SK-N-SH (cell line): ENCODE measurements at regions not wholly inside any gene's neighbourhood (a gene's known extent, or its start where the extent isn't known, plus 50 kb on each side); places are given as distances from the start of the nearest gene placed in this dataset.

Experiments used
- CTCF ChIA-PET: fragments of 300-600, 350-600 bp; formaldehyde crosslinking; extraction: SDS; loops from one replicate; lab custom pipeline; 2021; lab: Yijun Ruan, JAX
- POLR2A ChIA-PET: fragments of 350-600 bp; sonication (Branson Sonifier 250); formaldehyde crosslinking; extraction: SDS; loops from one replicate; lab custom pipeline; 2020; ENCODE audit warnings: antibody characterized with exemption, inconsistent platforms; lab: Yijun Ruan, JAX
- DNase-seq: peaks from one replicate; pipeline ENCODE4 v3.0.0; 2012
- H2AFZ ChIP-seq: fragments of 200-600 bp; sonication (generic); 2 replicates; pipeline ENCODE4 v1.8.1; 2016; ENCODE audit warnings: antibody characterized with exemption, mild to moderate bottlenecking, low read depth
- H3F3A ChIP-seq: fragments of 200-600 bp; sonication (generic); replicated peaks from 2 replicates; pipeline ENCODE3; 2016; ENCODE audit warnings: antibody characterized with exemption, mild to moderate bottlenecking; ENCODE audit not compliant: insufficient read depth
- H3K27ac ChIP-seq, 2 experiments: fragments of 200-500 bp in 1 of 2; fragments of 200-600 bp in 1 of 2; sonication (Bioruptor generic) in 1 of 2; sonication (generic), shearing (Covaris generic) in 1 of 2; 2 replicates each; pipeline versions ENCODE4 v1.5.1 to v1.6.1; 2014 to 2016; ENCODE audit warnings: low read depth in 2 of 2, inconsistent platforms in 1 of 2, low read length in 1 of 2, mild to moderate bottlenecking in 1 of 2, mixed read lengths in 1 of 2
- H3K27me3 ChIP-seq: fragments of 200-600 bp; sonication (generic), shearing (Covaris generic); 2 replicates; pipeline ENCODE4 v1.6.1; 2016; ENCODE audit warnings: mixed run types; ENCODE audit not compliant: insufficient read depth
- H3K36me3 ChIP-seq, 2 experiments: fragments of 200-500 bp in 1 of 2; fragments of 200-600 bp in 1 of 2; sonication (Bioruptor generic) in 1 of 2; sonication (generic) in 1 of 2; replicated peaks in 1 of 2; 2 replicates each; pipeline versions ENCODE3 to v1.5.1; 2014 to 2016; ENCODE audit warnings: low read length in 1 of 2, mild to moderate bottlenecking in 1 of 2; ENCODE audit not compliant: insufficient read depth in 2 of 2, control insufficient read depth in 1 of 2
- H3K4me1 ChIP-seq, 2 experiments: fragments of 200-500 bp in 1 of 2; fragments of 200-600 bp in 1 of 2; sonication (Bioruptor generic) in 1 of 2; sonication (generic), shearing (Covaris generic) in 1 of 2; 2 replicates each; pipeline versions ENCODE4 v1.5.1 to v1.6.1; 2014 to 2016; ENCODE audit warnings: low read depth in 1 of 2, low read length in 1 of 2, mixed run types in 1 of 2; ENCODE audit not compliant: insufficient read depth in 2 of 2, control insufficient read depth in 1 of 2
- H3K4me2 ChIP-seq: fragments of 200-600 bp; sonication (generic), shearing (Covaris generic); 2 replicates; pipeline ENCODE4 v1.6.1; 2017; ENCODE audit warnings: mixed run types
- H3K4me3 ChIP-seq, 2 experiments: fragments of 200-500 bp in 1 of 2; fragments of 200-600 bp in 1 of 2; sonication (Bioruptor generic) in 1 of 2; sonication (generic), shearing (Covaris generic) in 1 of 2; 2 replicates each; pipeline versions ENCODE4 v1.5.1 to v1.8.1; 2014 to 2016; ENCODE audit warnings: low read depth in 2 of 2, inconsistent platforms in 1 of 2, low read length in 1 of 2, mild to moderate bottlenecking in 1 of 2, mixed read lengths in 1 of 2, moderate library complexity in 1 of 2
- H3K79me2 ChIP-seq: fragments of 200-600 bp; sonication (generic); 2 replicates; pipeline ENCODE4 v1.8.1; 2017; ENCODE audit warnings: mild to moderate bottlenecking; ENCODE audit not compliant: insufficient read depth
- H3K9ac ChIP-seq: fragments of 200-600 bp; sonication (generic); 2 replicates; pipeline ENCODE4 v1.6.1; 2017; ENCODE audit warnings: mixed run types
- H3K9me2 ChIP-seq: fragments of 200-600 bp; sonication (generic); 2 replicates; pipeline ENCODE4 v1.6.1; 2017; ENCODE audit warnings: mixed run types
- H3K9me3 ChIP-seq: fragments of 200-600 bp; sonication (generic); 2 replicates; pipeline ENCODE4 v1.6.1; 2017; ENCODE audit warnings: mixed run types, mild to moderate bottlenecking, moderate library complexity
- H4K20me1 ChIP-seq: fragments of 200-600 bp; sonication (generic); 2 replicates; pipeline ENCODE4 v1.6.1; 2017; ENCODE audit warnings: mild to moderate bottlenecking, mixed run types; ENCODE audit not compliant: insufficient read depth
- EP300 ChIP-seq, 2 experiments: IDR thresholded peaks; 2 replicates each; pipeline versions ENCODE4 v1.4.0 to v1.6.1; 2012; ENCODE audit warnings: borderline replicate concordance in 1 of 2, low read depth in 1 of 2, low read length in 1 of 2
- EZH2phosphoT487 ChIP-seq: fragments of 200-600 bp; sonication (generic); IDR thresholded peaks from 2 replicates; pipeline ENCODE4 v1.6.1; 2017; ENCODE audit warnings: low read depth, mixed run types, mild to moderate bottlenecking, antibody characterized with exemption, moderate library complexity, borderline replicate concordance
- FOSL2 ChIP-seq: IDR thresholded peaks from 2 replicates; pipeline ENCODE4 v1.4.0; 2012; ENCODE audit warnings: low read depth, mild to moderate bottlenecking, moderate library complexity, borderline replicate concordance
- FOXJ3 ChIP-seq: sonication (generic); formaldehyde crosslinking; IDR thresholded peaks from 2 replicates; pipeline ENCODE4 v1.5.1; 2020; ENCODE audit warnings: mild to moderate bottlenecking, missing genetic modification reagents
- FOXM1 ChIP-seq: IDR thresholded peaks from 2 replicates; pipeline ENCODE4 v1.4.0; 2012; ENCODE audit warnings: low read depth, mild to moderate bottlenecking
- JUND ChIP-seq: IDR thresholded peaks from 2 replicates; pipeline ENCODE4 v1.4.0; 2012
- MEF2A ChIP-seq: IDR thresholded peaks from 2 replicates; pipeline ENCODE4 v1.4.0; 2012; ENCODE audit warnings: low read depth, borderline replicate concordance
- NRF1 ChIP-seq: IDR thresholded peaks from 2 replicates; pipeline ENCODE4 v1.6.1; 2012; ENCODE audit warnings: low read depth, mild to moderate bottlenecking, low read length
- PBX3 ChIP-seq: IDR thresholded peaks from 2 replicates; pipeline ENCODE4; 2012
- POLR2AphosphoS5 ChIP-seq: IDR thresholded peaks from 2 replicates; pipeline ENCODE4 v1.6.1; 2012; ENCODE audit warnings: low read depth, low read length
- RAD21 ChIP-seq: IDR thresholded peaks from 2 replicates; pipeline ENCODE4 v1.6.1; 2012; ENCODE audit warnings: mild to moderate bottlenecking, low read length
- RXRA ChIP-seq: IDR thresholded peaks from 2 replicates; pipeline ENCODE4 v1.4.0; 2012; ENCODE audit warnings: low read depth, mild to moderate bottlenecking, borderline replicate concordance
- SIN3A ChIP-seq: IDR thresholded peaks from 2 replicates; pipeline ENCODE4 v1.6.1; 2012; ENCODE audit warnings: low read depth, mild to moderate bottlenecking, low read length, moderate library complexity, borderline replicate concordance
- SMC3 ChIP-seq: IDR thresholded peaks from 2 replicates; pipeline ENCODE4 v1.6.1; 2012; ENCODE audit warnings: low read depth, low read length, improper control_type of control experiment
- TCF12 ChIP-seq: IDR thresholded peaks from 2 replicates; pipeline ENCODE4 v1.4.0; 2012
- TEAD4 ChIP-seq: IDR thresholded peaks from 2 replicates; pipeline ENCODE4 v1.4.0; 2012; ENCODE audit warnings: mild to moderate bottlenecking, borderline replicate concordance; ENCODE audit not compliant: insufficient read depth
- YY1 ChIP-seq: IDR thresholded peaks from 2 replicates; pipeline ENCODE4 v1.4.0; 2012; ENCODE audit warnings: low read depth, mild to moderate bottlenecking
- ZBTB33 ChIP-seq: IDR thresholded peaks from 2 replicates; pipeline ENCODE4 v1.4.0; 2012; ENCODE audit warnings: low read depth, borderline replicate concordance
- WGBS: methylation state at CpG from one replicate; pipeline ENCODE4 v1.1.6; 2017; ENCODE audit warnings: low lambda C conversion rate; 5-methylcytosine and 5-hydroxymethylcytosine counted together
- TF ChIP-seq, protein P1 (sequence below): IDR thresholded peaks from 2 replicates; pipeline ENCODE4 v1.4.0; 2012; ENCODE audit warnings: low read depth, borderline replicate concordance
- TF ChIP-seq, protein P2 (sequence below): fragments of 150-350 bp; IDR thresholded peaks from 2 replicates; pipeline ENCODE4 v1.6.1; 2016; ENCODE audit warnings: mild to moderate bottlenecking, low read depth, low read length
- TF ChIP-seq, protein P3 (sequence below): IDR thresholded peaks from 2 replicates; pipeline ENCODE4 v1.4.0; 2012; ENCODE audit warnings: low read depth

GRCh38 chr12:89775986-89776365 is 67.3 kb upstream of the ATP2B1 start:
- H3K27me3 ChIP-seq = no peaks in the 10 kb centered on the region
- POLR2A ChIA-PET = no interaction called here
- H3K9me3 ChIP-seq = no peaks in the 10 kb centered on the region
- TF ChIP-seq, protein P1, sequence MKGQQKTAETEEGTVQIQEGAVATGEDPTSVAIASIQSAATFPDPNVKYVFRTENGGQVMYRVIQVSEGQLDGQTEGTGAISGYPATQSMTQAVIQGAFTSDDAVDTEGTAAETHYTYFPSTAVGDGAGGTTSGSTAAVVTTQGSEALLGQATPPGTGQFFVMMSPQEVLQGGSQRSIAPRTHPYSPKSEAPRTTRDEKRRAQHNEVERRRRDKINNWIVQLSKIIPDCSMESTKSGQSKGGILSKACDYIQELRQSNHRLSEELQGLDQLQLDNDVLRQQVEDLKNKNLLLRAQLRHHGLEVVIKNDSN = no peak
- TF ChIP-seq MEF2A (no peak), RXRA (no peak), RAD21 (no peak), PBX3 (no peak), POLR2AphosphoS5 (no peak), FOXJ3 (CRISPR knock-in tag) (no peak), FOXM1 (no peak), EZH2phosphoT487 (no peak)
- H3K9me2 ChIP-seq = no peaks in the 10 kb centered on the region
- no peak overlapping the region for H3K27ac ChIP-seq
- no peaks in the 10 kb centered on the region for H4K20me1 ChIP-seq
- WGBS = 54% methylated on average over 3 of the region's 3 CpGs
- H3K4me2 ChIP-seq = no peak overlapping the region
- H3F3A ChIP-seq = no peaks in the 10 kb centered on the region
- H3K4me3 ChIP-seq = no peak overlapping the region
- no peaks in the 10 kb centered on the region; a peak in 1 of 4 replicates for H3K4me1 ChIP-seq
- no peaks in the 10 kb centered on the region for H3K79me2 ChIP-seq
- H3K9ac ChIP-seq = no peak overlapping the region
- CTCF ChIA-PET = no interaction called here
- DNase-seq = no peak
- no peaks in the 10 kb centered on the region for H3K36me3 ChIP-seq
- H2AFZ ChIP-seq = no peak overlapping the region

GRCh38 chr12:89775063-89775985 is 66.7 kb upstream of the ATP2B1 start:
- POLR2A ChIA-PET = no interaction called here
- DNase-seq = no peak
- H3K4me1 ChIP-seq = no peaks in the 10 kb centered on the region; a peak in 1 of 4 replicates
- H3K79me2 ChIP-seq = no peaks in the 10 kb centered on the region
- TF ChIP-seq JUND (no peak), RXRA (no peak), YY1 (no peak), TCF12 (no peak), EP300 (IDR thresholded peaks at IDR 0.05; ENCODE audit: borderline replicate concordance in 1 of 2, low read depth in 1 of 2, low read length in 1 of 2) (no peak), SIN3A (no peak), RAD21 (no peak), NRF1 (no peak), ZBTB33 (no peak), TEAD4 (no peak), POLR2AphosphoS5 (no peak), SMC3 (no peak), FOSL2 (no peak)
- TF ChIP-seq, protein P2, sequence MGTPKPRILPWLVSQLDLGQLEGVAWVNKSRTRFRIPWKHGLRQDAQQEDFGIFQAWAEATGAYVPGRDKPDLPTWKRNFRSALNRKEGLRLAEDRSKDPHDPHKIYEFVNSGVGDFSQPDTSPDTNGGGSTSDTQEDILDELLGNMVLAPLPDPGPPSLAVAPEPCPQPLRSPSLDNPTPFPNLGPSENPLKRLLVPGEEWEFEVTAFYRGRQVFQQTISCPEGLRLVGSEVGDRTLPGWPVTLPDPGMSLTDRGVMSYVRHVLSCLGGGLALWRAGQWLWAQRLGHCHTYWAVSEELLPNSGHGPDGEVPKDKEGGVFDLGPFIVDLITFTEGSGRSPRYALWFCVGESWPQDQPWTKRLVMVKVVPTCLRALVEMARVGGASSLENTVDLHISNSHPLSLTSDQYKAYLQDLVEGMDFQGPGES = no peak
- TF ChIP-seq, protein P3, sequence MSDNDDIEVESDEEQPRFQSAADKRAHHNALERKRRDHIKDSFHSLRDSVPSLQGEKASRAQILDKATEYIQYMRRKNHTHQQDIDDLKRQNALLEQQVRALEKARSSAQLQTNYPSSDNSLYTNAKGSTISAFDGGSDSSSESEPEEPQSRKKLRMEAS = no peak
- TF ChIP-seq, all 33 proteins: peak for 0
- no peaks in the 10 kb centered on the region for H3K9me3 ChIP-seq
- no peak overlapping the region for H3K27ac ChIP-seq
- WGBS = 55% methylated on average over 6 of the region's 6 CpGs
- no peaks in the 10 kb centered on the region for H3F3A ChIP-seq
- H4K20me1 ChIP-seq = no peaks in the 10 kb centered on the region
- H3K4me2 ChIP-seq = no peak overlapping the region
- CTCF ChIA-PET = interaction anchor here (0.6 to 0.7 kb wide), 2 partner anchors 62 to 938 kb away, joined by 3 read pairs; no protein-coding TSS in a partner anchor
- H3K27me3 ChIP-seq = no peaks in the 10 kb centered on the region
- no peaks in the 10 kb centered on the region for H3K9me2 ChIP-seq
- no peak overlapping the region for H3K9ac ChIP-seq
- no peak overlapping the region for H3K4me3 ChIP-seq
- no peaks in the 10 kb centered on the region for H3K36me3 ChIP-seq
- H2AFZ ChIP-seq = peak overlapping the region; percentile 13; the same call in 1 of the 2 replicates
